8988T (cell line): ENCODE measurements at regions not wholly inside any gene's neighbourhood (a gene's known extent, or its start where the extent isn't known, plus 50 kb on each side); places are given as distances from the start of the nearest gene placed in this dataset.

ENCODE experiments used
- DNase-seq: peaks from one replicate; pipeline ENCODE4 v3.0.0; 2011

- no peak for DNase-seq
These were observed 53.1 kb upstream of the RUNX3 start for GRCh38 chr1:24983006-24983680.

DNA sequence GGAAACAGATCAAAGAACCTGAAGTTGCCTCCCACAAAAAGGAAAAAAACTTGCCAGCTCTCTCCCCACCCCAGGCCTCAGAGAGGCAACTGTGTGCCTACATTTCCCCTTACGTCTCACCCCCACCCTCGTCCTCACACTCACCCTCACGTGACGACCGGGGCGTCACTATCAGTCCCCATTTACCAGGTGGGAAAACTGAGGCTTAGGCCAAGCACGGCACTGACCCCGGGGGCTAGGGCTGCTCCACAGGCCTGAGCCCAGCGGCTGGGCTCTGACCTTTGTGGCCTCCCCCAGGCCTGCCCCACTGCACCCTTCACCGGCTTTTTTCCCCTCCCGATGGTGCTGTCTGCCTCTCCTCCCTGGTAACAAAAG lies 51.5 kb upstream of the RUNX3 start:
- no peak for DNase-seq

- DNase-seq, result no peak
These were observed 51.0 kb upstream of the RUNX3 start for GRCh38 chr1:24980836-24981630.
